GM13977 (cell line): ENCODE measurements at regions not wholly inside any gene's neighbourhood (a gene's known extent, or its start where the extent isn't known, plus 50 kb on each side); places are given as distances from the start of the nearest gene placed in this dataset.

Source experiments
- DNase-seq: peaks from one replicate; pipeline ENCODE4 v3.0.0; 2012; ENCODE audit warnings: low spot score
- CTCF ChIP-seq: IDR thresholded peaks from 2 replicates; pipeline ENCODE4 v1.5.1; 2012; ENCODE audit warnings: mild to moderate bottlenecking, control low read depth; ENCODE audit not compliant: insufficient read depth; ENCODE audit errors: extremely low read depth, missing control alignments
- in situ Hi-C: fragments of 300-500 bp; cut with MboI; formaldehyde crosslinking; loops from one replicate; pipeline ENCODE4 v1.12.0; 2022; ENCODE audit warnings: low sequenced_read_pairs, low pct_unique_long_range_greater_than_20kb, mixed read lengths, inconsistent platforms; ENCODE audit not compliant: unreplicated experiment

- DNase-seq: no peak
- no peak for TF ChIP-seq CTCF
- in situ Hi-C loops: no loop called here
Observed at GRCh38 chr14:97331526-97331925, 534.3 kb downstream of the VRK1 start.

DNA sequence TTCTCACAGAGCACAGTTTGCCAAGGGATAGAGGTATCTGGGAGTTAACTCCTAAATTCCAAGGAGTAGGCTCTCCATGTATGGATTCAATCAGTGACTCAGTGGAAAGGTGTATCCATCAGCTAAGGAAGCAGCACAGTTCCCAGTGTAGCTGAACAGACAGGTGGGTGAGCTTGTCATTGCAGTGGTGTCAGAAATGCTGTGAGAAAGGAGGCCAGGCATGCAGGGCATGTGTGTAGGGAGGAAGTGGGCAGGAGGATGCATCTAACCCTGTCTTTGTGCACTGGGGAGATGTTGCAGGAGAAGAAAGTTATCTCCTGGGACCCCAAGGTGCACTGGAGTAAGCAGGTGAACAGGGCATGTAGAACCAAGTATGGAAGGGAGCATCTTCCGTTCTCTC, 539.0 kb downstream of the VRK1 start:
- TF ChIP-seq CTCF: no peak
- in situ Hi-C loops: no loop called here
- no peak for DNase-seq

- in situ Hi-C loops: no loop called here
- TF ChIP-seq CTCF: no peak
- no peak for DNase-seq
Observed at GRCh38 chr14:97336816-97337215, 539.6 kb downstream of the VRK1 start.

DNA sequence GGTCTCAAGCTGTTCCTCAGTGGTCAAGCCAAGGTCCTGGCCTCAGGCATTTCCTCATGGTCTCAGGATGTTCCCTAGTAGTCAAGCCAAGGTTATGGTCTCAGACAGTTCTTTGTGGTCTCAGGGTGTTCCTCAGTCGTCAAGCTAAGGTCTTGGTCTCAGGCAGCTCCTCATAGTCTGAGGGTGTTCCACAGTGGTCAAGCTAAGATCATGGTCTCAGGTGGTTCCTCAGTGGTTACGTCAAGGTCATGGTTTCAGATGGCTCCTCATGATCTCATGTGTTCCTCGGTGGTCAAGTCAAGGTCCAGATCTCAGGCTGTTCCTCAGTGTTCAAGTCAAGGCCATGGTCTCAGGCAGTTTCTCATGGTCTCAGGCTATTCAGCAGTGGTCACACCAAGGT, 540.1 kb downstream of the VRK1 start:
- TF ChIP-seq CTCF: no peak
- in situ Hi-C loops: no loop called here
- DNase-seq: no peak

DNA sequence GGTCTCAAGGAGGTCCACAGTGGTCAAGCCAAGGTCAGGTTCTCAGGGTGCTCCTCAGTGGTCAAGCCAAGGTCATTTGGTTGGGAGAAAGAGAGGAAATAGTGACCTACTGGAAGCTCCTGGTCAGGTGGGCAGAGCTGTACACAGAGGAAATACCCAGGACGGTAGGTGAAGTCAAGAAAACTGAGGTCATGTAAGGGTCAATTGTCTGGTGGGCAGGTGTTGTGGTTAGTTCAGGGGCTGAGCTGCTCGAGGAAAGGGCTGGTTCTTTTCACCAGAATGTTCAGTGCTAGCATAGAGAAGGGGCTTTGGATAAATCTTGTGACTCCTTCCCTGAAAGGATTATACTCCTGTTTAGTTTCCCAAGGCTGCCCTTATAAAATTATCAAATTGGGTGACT, 540.5 kb downstream of the VRK1 start:
- in situ Hi-C loops: no loop called here
- no peak for TF ChIP-seq CTCF
- no peak for DNase-seq

GRCh38 chr14:97344666-97345065, 547.5 kb downstream of the VRK1 start:
- in situ Hi-C loops: no loop called here
- TF ChIP-seq CTCF: no peak
- DNase-seq: no peak

- TF ChIP-seq CTCF: no peak
- in situ Hi-C loops: no loop called here
- DNase-seq: no peak
Observed at GRCh38 chr14:97346675-97347074, 549.5 kb downstream of the VRK1 start.
